ENCODE measurements at regions not wholly inside any gene's neighbourhood (a gene's known extent, or its start where the extent isn't known, plus 50 kb on each side); places are given as distances from the start of the nearest gene placed in this dataset.

GRCh38 chr5:62682059-62682458 is 103.4 kb downstream of the LRRC70 start:
- H3K27ac ChIP-seq: no peak overlapping the region
- TF ChIP-seq, protein P1, sequence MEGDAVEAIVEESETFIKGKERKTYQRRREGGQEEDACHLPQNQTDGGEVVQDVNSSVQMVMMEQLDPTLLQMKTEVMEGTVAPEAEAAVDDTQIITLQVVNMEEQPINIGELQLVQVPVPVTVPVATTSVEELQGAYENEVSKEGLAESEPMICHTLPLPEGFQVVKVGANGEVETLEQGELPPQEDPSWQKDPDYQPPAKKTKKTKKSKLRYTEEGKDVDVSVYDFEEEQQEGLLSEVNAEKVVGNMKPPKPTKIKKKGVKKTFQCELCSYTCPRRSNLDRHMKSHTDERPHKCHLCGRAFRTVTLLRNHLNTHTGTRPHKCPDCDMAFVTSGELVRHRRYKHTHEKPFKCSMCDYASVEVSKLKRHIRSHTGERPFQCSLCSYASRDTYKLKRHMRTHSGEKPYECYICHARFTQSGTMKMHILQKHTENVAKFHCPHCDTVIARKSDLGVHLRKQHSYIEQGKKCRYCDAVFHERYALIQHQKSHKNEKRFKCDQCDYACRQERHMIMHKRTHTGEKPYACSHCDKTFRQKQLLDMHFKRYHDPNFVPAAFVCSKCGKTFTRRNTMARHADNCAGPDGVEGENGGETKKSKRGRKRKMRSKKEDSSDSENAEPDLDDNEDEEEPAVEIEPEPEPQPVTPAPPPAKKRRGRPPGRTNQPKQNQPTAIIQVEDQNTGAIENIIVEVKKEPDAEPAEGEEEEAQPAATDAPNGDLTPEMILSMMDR (IDR thresholded peaks at IDR 0.05): no peak
- no peak for TF ChIP-seq ZFX (IDR thresholded peaks at IDR 0.05; ENCODE audit: borderline replicate concordance)

GRCh38 chr5:62681117-62681850 is 102.7 kb downstream of the LRRC70 start:
- TF ChIP-seq, protein P1 (IDR thresholded peaks at IDR 0.05): no peak
- no peak for TF ChIP-seq ZFX (IDR thresholded peaks at IDR 0.05; ENCODE audit: borderline replicate concordance)
- no peak overlapping the region for H3K27ac ChIP-seq

- no peak overlapping the region for H3K27ac ChIP-seq
- TF ChIP-seq ZFX (IDR thresholded peaks at IDR 0.05; ENCODE audit: borderline replicate concordance): no peak
- TF ChIP-seq, protein P1 (IDR thresholded peaks at IDR 0.05): no peak
Measured at GRCh38 chr5:62680121-62680520, 101.5 kb downstream of the LRRC70 start.

Data from 22Rv1 (cell line).